K562 (cell line): ENCODE measurements at regions not wholly inside any gene's neighbourhood (a gene's known extent, or its start where the extent isn't known, plus 50 kb on each side); places are given as distances from the start of the nearest gene placed in this dataset.

Source experiments
- ARNT ChIP-seq, 2 experiments: fragments of 450-650 bp; IDR thresholded peaks; 2 replicates each; pipeline ENCODE4 v1.6.1; 2016; ENCODE audit warnings: mild to moderate bottlenecking in 1 of 2
- DDX20 ChIP-seq: fragments of 450-650 bp; IDR thresholded peaks from 2 replicates; pipeline ENCODE4 v1.6.1; 2016; ENCODE audit warnings: missing genetic modification characterization, low read depth, mild to moderate bottlenecking, missing compliant biosample characterization, moderate library complexity
- KLF16 ChIP-seq: IDR thresholded peaks from 2 replicates; pipeline ENCODE4 v1.6.1; 2016; ENCODE audit warnings: antibody characterized with exemption
- MCM2 ChIP-seq: fragments of 450-650 bp; IDR thresholded peaks from 2 replicates; pipeline ENCODE4 v1.6.1; 2017; ENCODE audit warnings: low read depth, mild to moderate bottlenecking
- MEF2D ChIP-seq: conservative IDR thresholded peaks from 2 replicates; pipeline ENCODE4 v1.6.1; 2016; ENCODE audit warnings: low read depth, missing genetic modification characterization, missing compliant biosample characterization
- RBM14 ChIP-seq: fragments of 200-400 bp; formaldehyde crosslinking; IDR thresholded peaks from 2 replicates; pipeline ENCODE4 v1.6.1; 2018; ENCODE audit warnings: low read depth, mild to moderate bottlenecking, low read length, moderate library complexity, borderline replicate concordance; ENCODE audit not compliant: insufficient read depth
- SMAD1 ChIP-seq: fragments of 150-350 bp; IDR thresholded peaks from 2 replicates; pipeline ENCODE4 v1.6.1; 2014; ENCODE audit warnings: low read length, low read depth; ENCODE audit not compliant: partially characterized antibody
- TCF3 ChIP-seq: sonication (generic); formaldehyde crosslinking; IDR thresholded peaks from 2 replicates; pipeline ENCODE4 v1.4.0; 2020; ENCODE audit warnings: mild to moderate bottlenecking, missing genetic modification reagents
- ZNF232 ChIP-seq: sonication (generic); formaldehyde crosslinking; IDR thresholded peaks from 2 replicates; pipeline ENCODE4 v1.8.0; 2022; ENCODE audit warnings: mild to moderate bottlenecking, missing genetic modification reagents
- TF ChIP-seq, protein P1 (sequence below): fragments of 250-450 bp; sonication (Bioruptor Pico); IDR thresholded peaks from 2 replicates; pipeline ENCODE4 v1.5.0; 2022; ENCODE audit warnings: mild to moderate bottlenecking
- TF ChIP-seq, protein P2 (sequence below): sonication (generic); formaldehyde crosslinking; IDR thresholded peaks from 2 replicates; pipeline ENCODE4 v1.8.0; 2023; ENCODE audit warnings: mild to moderate bottlenecking, missing genetic modification reagents
- TF ChIP-seq, protein P3 (sequence below): fragments of 250-450 bp; sonication (Bioruptor Pico); IDR thresholded peaks from 2 replicates; pipeline ENCODE4 v1.5.0; 2021
- TF ChIP-seq, protein P4 (sequence below): fragments of 450-650 bp; IDR thresholded peaks from 2 replicates; pipeline ENCODE4 v1.6.1; 2016

DNA sequence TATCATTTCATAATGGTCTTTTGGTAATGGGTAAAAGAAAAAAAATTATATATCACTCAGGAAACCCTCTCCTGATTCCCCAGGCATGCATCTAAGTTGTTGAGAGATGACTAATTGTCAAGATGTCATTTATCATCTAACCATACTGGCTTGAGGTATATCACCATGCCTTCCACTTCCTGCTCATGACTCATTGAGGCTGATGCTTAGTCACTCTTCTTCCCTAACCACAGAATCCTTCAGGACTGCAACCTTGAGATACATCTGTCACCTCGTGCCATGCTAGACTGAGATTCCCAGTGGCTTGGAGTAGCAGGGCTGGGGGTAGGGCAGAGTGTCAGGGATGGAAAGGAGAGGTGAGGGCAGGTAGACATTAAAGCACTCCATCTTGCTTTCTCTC, 782.5 kb upstream of the INTU start (continued):
- no peak for TF ChIP-seq DDX20 (tag)
- peak; percentile 83 to 92 for TF ChIP-seq ARNT (IDR thresholded peaks at IDR 0.05)
- TF ChIP-seq MCM2, result no peak
- TF ChIP-seq SMAD1, result no peak
- TF ChIP-seq MEF2D (tag), result peak; percentile 62
- TF ChIP-seq ZNF232 (CRISPR knock-in tag), result no peak
- TF ChIP-seq TCF3 (CRISPR knock-in tag), result peak; percentile 74
- TF ChIP-seq RBM14, result no peak
- peak; percentile 39; the same call in 1 of the 2 replicates for TF ChIP-seq KLF16
- TF ChIP-seq, protein P1, sequence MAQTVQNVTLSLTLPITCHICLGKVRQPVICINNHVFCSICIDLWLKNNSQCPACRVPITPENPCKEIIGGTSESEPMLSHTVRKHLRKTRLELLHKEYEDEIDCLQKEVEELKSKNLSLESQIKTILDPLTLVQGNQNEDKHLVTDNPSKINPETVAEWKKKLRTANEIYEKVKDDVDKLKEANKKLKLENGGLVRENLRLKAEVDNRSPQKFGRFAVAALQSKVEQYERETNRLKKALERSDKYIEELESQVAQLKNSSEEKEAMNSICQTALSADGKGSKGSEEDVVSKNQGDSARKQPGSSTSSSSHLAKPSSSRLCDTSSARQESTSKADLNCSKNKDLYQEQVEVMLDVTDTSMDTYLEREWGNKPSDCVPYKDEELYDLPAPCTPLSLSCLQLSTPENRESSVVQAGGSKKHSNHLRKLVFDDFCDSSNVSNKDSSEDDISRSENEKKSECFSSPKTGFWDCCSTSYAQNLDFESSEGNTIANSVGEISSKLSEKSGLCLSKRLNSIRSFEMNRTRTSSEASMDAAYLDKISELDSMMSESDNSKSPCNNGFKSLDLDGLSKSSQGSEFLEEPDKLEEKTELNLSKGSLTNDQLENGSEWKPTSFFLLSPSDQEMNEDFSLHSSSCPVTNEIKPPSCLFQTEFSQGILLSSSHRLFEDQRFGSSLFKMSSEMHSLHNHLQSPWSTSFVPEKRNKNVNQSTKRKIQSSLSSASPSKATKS (CRISPR knock-in tag), result no peak
- TF ChIP-seq, protein P2, sequence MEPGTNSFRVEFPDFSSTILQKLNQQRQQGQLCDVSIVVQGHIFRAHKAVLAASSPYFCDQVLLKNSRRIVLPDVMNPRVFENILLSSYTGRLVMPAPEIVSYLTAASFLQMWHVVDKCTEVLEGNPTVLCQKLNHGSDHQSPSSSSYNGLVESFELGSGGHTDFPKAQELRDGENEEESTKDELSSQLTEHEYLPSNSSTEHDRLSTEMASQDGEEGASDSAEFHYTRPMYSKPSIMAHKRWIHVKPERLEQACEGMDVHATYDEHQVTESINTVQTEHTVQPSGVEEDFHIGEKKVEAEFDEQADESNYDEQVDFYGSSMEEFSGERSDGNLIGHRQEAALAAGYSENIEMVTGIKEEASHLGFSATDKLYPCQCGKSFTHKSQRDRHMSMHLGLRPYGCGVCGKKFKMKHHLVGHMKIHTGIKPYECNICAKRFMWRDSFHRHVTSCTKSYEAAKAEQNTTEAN (CRISPR knock-in tag), result no peak
- TF ChIP-seq, protein P3, sequence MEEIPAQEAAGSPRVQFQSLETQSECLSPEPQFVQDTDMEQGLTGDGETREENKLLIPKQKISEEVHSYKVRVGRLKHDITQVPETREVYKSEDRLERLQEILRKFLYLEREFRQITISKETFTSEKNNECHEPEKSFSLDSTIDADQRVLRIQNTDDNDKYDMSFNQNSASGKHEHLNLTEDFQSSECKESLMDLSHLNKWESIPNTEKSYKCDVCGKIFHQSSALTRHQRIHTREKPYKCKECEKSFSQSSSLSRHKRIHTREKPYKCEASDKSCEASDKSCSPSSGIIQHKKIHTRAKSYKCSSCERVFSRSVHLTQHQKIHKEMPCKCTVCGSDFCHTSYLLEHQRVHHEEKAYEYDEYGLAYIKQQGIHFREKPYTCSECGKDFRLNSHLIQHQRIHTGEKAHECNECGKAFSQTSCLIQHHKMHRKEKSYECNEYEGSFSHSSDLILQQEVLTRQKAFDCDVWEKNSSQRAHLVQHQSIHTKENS (CRISPR knock-in tag), result no peak
- TF ChIP-seq, protein P4, sequence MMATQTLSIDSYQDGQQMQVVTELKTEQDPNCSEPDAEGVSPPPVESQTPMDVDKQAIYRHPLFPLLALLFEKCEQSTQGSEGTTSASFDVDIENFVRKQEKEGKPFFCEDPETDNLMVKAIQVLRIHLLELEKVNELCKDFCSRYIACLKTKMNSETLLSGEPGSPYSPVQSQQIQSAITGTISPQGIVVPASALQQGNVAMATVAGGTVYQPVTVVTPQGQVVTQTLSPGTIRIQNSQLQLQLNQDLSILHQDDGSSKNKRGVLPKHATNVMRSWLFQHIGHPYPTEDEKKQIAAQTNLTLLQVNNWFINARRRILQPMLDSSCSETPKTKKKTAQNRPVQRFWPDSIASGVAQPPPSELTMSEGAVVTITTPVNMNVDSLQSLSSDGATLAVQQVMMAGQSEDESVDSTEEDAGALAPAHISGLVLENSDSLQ, result peak; percentile 96
